ENCODE measurements at regions not wholly inside any gene's neighbourhood (a gene's known extent, or its start where the extent isn't known, plus 50 kb on each side); places are given as distances from the start of the nearest gene placed in this dataset.

GRCh38 chr9:84123648-84124406 is 143.2 kb downstream of the RMI1 start:
- TF ChIP-seq CTCF (IDR thresholded peaks at IDR 0.05; ENCODE audit: poor library complexity, severe bottlenecking) = no peak
- H3K4me1 ChIP-seq (ENCODE audit: insufficient read depth, poor library complexity, severe bottlenecking) = no peaks in the 10 kb centered on the region
- no peaks in the 10 kb centered on the region for H3K9me3 ChIP-seq (ENCODE audit: severe bottlenecking)
- H3K27me3 ChIP-seq (ENCODE audit: insufficient read depth, poor library complexity, severe bottlenecking) = no peaks in the 10 kb centered on the region
- no peak for ATAC-seq (ENCODE audit: low read depth)
- no peak overlapping the region for H3K27ac ChIP-seq (ENCODE audit: poor library complexity, severe bottlenecking)
- H3K4me3 ChIP-seq (ENCODE audit: severe bottlenecking) = no peak overlapping the region
- no peak for DNase-seq (ENCODE audit: low spot score)
- no peaks in the 10 kb centered on the region for H3K36me3 ChIP-seq (ENCODE audit: low read depth)

- ATAC-seq (ENCODE audit: low read depth) = no peak
- no peak for TF ChIP-seq CTCF (IDR thresholded peaks at IDR 0.05; ENCODE audit: poor library complexity, severe bottlenecking)
Observed at GRCh38 chr9:84125046-84125445, 144.4 kb downstream of the RMI1 start.

GRCh38 chr9:84129529-84129928 is 148.9 kb downstream of the RMI1 start:
- TF ChIP-seq CTCF (IDR thresholded peaks at IDR 0.05; ENCODE audit: poor library complexity, severe bottlenecking) = no peak

More at GRCh38 chr9:84125046-84125445, 144.4 kb downstream of the RMI1 start:
- H3K4me1 ChIP-seq (ENCODE audit: insufficient read depth, poor library complexity, severe bottlenecking) = no peaks in the 10 kb centered on the region
- H3K27me3 ChIP-seq (ENCODE audit: insufficient read depth, poor library complexity, severe bottlenecking) = no peaks in the 10 kb centered on the region
- no peaks in the 10 kb centered on the region for H3K9me3 ChIP-seq (ENCODE audit: severe bottlenecking)
- no peak overlapping the region for H3K27ac ChIP-seq (ENCODE audit: poor library complexity, severe bottlenecking)
- no peak overlapping the region for H3K4me3 ChIP-seq (ENCODE audit: severe bottlenecking)
- no peaks in the 10 kb centered on the region for H3K36me3 ChIP-seq (ENCODE audit: low read depth)
- DNase-seq (ENCODE audit: low spot score) = no peak

GRCh38 chr9:84136119-84136868 is 155.7 kb downstream of the RMI1 start:
- DNase-seq (ENCODE audit: low spot score) = no peak
- Histone ChIP-seq H3K4me3 (ENCODE audit: severe bottlenecking) (no peak overlapping the region), H3K27ac (ENCODE audit: poor library complexity, severe bottlenecking) (peak overlapping the region; percentile 47), H3K27me3 (ENCODE audit: insufficient read depth, poor library complexity, severe bottlenecking) (peaks cover 4% of the 10 kb centered on the region), H3K9me3 (ENCODE audit: severe bottlenecking) (no peaks in the 10 kb centered on the region), H3K36me3 (ENCODE audit: low read depth) (no peaks in the 10 kb centered on the region), H3K4me1 (ENCODE audit: insufficient read depth, poor library complexity, severe bottlenecking) (peaks cover 37% of the 10 kb centered on the region)
- ATAC-seq (ENCODE audit: low read depth) = peak; percentile 70
- TF ChIP-seq CTCF (IDR thresholded peaks at IDR 0.05; ENCODE audit: poor library complexity, severe bottlenecking) = no peak

More at GRCh38 chr9:84129529-84129928, 148.9 kb downstream of the RMI1 start:
- no peaks in the 10 kb centered on the region for H3K4me1 ChIP-seq (ENCODE audit: insufficient read depth, poor library complexity, severe bottlenecking)
- no peak overlapping the region for H3K27ac ChIP-seq (ENCODE audit: poor library complexity, severe bottlenecking)
- H3K4me3 ChIP-seq (ENCODE audit: severe bottlenecking) = no peak overlapping the region
- ATAC-seq (ENCODE audit: low read depth) = no peak
- H3K9me3 ChIP-seq (ENCODE audit: severe bottlenecking) = no peaks in the 10 kb centered on the region
- DNase-seq (ENCODE audit: low spot score) = no peak
- no peaks in the 10 kb centered on the region for H3K36me3 ChIP-seq (ENCODE audit: low read depth)
- no peaks in the 10 kb centered on the region for H3K27me3 ChIP-seq (ENCODE audit: insufficient read depth, poor library complexity, severe bottlenecking)
